SIG-M5 (cell line): ENCODE measurements at regions not wholly inside any gene's neighbourhood (a gene's known extent, or its start where the extent isn't known, plus 50 kb on each side); places are given as distances from the start of the nearest gene placed in this dataset.

ENCODE experiments used
- DNase-seq: peaks from one replicate; lab custom pipeline; 2025; lab: John Stamatoyannopoulos, UW

DNA sequence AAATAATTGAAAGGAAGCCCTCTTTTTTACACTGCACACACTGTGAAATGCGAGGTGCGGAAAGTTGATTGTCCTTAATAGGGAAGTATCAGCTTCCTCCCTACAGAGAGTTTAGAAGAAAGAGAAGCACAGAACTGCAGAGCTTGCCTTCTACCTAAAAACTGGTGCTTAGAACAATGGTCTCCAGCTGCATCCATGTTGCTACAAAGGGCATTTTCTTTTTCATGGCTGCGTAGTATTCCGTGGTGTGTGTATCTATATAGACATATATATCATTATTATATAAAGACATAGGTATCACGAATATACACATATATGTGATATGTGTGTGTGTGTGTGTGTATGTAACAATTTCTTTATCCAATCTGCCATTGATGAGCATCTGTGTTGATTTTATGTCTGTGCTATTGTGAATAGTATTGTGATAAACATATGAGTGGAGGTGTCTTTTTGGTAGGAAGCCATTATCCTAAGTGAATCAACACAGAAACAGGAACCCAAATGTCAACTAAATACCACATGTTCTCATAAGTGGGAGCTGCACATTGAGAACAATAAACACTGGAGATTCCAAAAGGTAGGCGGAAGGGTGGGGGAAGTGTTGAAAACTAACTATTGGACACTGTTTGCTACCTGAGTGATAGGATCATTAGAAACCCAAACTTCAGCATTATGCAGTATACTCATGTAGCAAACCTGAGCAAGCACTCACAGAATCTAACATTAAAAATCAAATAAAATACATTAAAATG, 290.0 kb upstream of the RUNX1 start:
- DNase-seq: no peak

DNA sequence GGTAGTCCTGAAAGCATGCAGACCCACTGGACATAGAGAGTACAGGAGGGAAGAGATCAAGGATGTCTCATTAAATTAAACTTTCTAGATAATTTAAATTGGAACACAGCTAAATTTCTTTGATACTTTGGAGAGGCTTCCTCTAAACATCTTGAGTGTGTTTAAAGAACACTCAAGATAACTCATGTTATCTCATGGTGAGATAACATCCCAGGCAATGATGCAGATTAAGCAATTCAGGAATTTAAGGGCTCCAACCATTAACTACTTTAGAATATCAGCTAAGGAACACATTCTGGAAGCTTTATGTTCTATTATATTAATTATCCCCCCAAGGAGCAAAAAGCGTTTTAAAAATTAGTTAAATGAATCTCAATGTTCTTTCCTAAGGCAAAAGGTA, 289.2 kb upstream of the RUNX1 start:
- DNase-seq: no peak

- no peak for DNase-seq
Observed at GRCh38 chr21:35337573-35337972, 288.5 kb upstream of the RUNX1 start.

- no peak for DNase-seq
Observed at GRCh38 chr21:35336534-35336933, 287.4 kb upstream of the RUNX1 start.

DNA sequence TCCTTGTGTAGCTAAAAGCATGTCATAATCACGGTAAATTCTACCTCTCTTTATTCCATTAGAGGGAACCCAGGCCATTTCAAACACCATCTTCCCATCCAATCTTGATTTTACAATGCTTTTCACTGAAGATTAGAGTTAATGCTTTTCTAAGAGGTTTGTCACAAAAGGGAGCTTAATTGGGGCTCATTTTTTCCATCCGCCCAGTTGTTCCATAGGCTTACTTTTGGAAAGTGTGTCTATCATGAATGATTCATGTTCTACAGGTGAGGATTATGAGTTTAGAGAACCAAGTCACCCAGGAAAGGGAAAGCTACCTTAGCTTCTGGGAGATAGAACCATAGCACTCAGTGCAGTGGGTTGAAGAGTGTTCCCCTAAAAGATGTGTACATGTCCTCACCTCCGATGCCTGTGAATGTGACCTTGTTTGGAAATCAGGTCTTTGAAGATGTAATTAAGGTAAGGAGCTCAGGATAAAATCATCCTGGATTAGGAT, 286.9 kb upstream of the RUNX1 start:
- DNase-seq: no peak

DNA sequence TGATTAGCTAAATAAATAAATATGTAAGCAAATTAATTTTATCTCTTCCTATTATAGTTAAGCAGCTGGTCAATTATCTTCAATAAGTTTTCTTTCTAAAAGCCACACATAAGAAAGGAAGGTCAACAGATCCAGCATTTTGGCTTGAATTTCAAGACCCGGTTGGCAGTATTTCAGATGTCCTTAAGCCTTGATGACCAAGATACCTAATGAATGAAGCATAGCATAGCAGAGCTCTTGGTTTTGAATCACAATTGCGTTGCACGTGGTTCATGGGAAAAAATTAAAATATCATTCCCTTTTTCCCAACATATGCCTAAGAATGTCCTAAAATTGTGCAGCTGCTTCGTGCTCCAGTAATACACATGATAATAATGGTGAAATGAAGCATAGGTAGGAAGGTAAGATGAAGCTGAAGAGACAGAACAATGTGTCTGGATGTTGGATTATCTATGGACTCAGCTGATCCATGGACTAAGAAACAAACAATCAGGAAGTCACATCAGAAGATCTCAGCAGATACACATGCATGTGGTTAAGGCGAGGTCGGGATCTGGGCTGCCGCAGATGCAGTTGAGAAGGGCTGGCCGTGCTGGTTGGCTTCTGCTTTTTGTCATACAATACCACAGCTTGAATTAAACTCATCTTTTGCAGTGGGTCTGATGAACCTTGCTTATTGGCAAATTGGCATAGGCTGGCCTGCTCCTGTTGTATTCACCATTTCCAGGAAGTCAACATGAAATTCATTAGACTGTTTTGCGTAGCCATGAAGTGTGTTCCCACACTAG, 284.9 kb upstream of the RUNX1 start:
- DNase-seq: no peak

- no peak for DNase-seq
Observed at GRCh38 chr21:35332841-35333426, 283.8 kb upstream of the RUNX1 start.

- no peak for DNase-seq
Observed at GRCh38 chr21:35329940-35330660, 281.0 kb upstream of the RUNX1 start.

DNA sequence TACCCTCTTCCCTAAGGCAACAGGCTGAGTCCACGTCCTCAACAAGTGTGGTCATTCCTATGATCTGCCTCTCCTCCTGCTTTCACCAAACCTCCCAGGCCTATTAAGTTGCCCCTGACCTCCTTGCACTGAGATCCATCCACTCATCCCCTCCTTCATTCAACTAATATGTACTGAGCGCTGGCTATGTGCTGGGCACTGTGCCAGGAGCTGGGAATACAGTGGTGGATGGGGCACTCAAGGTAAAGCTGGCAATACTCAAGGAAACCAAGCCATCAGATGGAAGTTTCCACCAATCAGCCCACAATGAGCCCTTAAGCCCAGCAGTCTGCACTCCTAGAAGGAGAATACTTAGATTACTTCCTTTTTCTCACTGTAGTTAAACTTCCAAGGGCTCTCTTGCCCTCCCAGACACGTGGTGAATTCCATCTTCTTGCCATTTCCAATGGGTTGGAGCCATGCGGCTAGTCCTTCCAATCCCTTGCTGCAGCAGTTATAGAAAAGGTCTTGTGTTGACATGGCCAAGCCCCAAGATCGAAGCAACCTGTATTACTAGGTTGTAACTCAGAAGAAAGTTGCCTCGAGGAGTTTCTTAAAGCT, 279.9 kb upstream of the RUNX1 start:
- no peak for DNase-seq

DNA sequence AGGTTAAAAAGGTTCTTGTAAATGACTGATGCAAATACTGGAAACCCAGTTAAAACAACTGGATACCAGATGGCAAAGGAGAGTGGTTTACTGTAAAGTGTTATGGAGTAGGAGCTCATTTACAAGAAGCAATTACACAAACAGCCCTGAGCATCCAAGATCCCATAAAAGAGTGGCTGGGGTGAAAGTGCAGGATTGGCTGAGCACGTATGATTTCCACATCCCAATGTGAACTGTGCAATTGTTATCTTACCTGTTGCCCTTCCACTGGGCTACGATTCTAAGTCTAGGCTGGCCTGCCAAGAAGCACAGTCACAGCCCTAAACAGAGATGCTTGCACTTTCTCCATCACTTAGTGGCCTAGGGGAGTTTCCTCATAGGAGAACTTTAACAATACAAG, 277.6 kb upstream of the RUNX1 start:
- no peak for DNase-seq

DNA sequence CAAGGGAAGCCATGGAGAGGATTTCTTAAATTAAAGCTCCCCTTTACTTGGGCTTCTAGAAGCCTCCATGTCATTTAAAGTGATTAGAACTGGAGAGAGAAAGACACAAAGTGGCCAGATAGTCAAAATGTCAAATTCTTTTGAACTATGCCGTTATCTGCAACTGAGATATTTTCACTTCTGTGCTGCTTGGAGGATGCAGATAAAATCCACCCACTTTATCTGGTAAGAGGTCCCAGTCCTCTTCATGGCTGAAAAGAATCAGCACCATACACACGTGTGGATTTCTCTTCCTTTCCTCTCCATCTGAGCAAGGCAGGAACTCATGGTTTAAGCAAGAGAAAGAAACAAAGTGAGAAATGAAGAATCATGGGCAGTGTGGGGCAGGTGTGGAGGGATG, 276.9 kb upstream of the RUNX1 start:
- DNase-seq: no peak

DNA sequence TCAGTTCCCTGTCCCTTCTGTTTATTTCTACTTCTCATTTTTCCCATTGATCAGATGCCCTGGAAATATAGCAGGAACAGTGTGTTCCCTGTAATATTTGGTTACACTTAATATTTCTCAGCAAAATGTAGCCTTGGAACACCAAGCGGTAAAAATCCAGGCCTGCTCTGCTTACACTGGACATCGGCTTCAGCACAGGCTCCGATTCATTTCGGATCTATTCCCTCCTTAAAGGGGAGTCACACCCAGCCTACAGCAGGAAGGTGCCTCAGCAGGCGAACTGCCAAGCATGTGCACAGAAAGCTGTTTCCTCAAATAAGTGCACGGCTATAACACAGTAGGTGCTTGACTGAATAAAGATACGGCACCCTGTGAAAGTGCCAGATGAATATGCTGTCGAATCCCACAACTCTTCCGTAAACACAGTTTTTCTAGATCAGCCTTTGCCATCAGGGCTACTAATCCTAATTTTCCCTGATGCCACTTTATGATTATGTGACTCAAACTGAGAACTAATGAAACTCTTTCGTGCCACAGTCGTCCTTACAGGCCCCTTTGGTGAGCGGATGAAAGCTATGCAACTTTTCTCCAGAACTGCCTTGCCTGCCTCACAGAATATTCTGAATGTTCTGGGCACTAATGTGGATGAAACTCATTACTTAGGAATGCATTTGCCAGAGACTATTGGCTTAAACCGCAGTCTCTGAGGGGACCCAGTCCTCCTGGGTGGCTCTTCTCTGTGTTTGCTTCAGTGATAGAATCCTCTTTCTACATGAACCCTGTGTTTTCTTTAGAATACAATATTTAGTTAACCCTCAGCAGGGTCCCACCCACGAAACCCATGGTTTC, 275.5 kb upstream of the RUNX1 start:
- DNase-seq: no peak

GRCh38 chr21:35323947-35324346, 274.8 kb upstream of the RUNX1 start:
- DNase-seq: no peak

DNA sequence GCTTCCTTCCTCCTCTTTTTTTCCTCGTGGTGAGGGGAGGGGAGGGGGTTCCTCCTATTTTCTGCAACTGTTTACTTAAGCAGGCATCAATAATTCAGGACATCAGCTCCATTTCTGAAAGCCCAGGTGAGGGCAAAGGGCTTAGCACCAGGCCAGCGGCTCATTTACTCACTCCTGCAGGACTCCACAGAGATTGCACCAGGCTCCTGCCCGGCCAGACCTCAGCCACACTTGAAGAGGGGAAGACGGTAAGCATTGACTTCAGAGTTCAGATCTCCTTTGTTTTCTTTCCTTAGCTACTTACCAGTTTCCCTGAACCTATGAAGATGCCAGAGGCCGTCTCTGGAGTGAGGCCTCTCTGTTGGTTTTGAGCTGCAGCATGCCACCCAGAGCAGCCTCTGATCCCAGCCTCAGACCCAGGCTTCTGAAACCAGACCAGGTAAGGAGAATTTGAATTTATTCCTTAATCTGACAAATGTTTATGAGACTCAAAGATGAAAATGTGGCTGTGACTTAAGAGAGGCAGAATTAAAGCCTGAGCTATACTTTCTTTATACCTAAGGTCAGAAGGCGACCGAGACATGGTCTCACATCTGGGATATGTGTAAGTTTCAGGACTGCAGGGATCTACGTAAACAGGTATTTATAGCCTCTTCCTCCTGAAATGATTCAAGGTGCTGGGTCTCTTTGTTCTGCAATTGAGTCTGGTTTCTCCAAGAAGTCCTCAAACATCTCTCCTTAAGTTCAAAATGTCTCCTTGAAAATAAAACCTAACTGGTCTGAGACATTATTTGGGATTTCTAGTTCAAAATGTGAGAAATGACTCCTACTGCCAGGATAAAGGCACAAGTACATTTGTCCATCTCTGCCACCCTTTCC, 272.5 kb upstream of the RUNX1 start:
- DNase-seq: no peak

GRCh38 chr21:35319684-35320283, 270.7 kb upstream of the RUNX1 start:
- no peak for DNase-seq

DNA sequence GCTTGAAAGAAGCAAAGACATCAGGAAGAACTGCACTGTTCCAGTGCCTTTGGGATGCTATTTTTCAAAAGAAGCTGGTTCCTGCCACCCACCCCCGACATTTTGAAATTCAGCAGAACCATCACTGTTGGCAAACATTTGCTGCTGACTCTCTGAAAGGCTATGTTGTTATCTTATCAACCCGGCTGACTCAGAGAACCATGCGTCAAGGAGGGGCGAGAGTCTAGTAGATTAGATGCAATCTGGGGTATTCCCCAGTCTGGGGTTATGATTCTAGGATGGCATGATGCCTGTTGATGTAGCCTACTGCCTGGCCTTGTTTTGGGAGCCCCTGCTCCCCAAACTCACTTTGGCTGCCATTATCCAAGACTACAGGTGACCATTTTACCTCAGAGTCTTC, 267.8 kb upstream of the RUNX1 start:
- no peak for DNase-seq

DNA sequence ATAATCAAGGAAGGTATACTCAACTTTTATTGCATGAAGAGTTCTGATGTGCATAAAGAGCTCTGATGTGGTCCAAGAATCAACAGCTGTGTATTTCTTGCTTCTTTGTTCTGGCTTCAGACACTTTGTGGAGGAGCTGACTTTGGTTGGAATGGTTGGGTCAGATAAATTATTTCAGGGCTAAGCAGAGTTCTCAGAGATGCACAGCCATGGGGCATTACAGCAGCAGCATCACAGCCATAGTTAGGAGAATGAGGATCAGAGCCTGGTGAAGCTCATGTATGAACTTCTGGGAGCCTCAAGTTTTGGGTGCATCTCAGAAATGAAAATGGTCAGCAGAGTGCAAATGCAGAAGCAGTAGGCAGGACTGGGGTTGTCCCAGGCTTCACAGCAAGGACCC, 267.4 kb upstream of the RUNX1 start:
- no peak for DNase-seq

- no peak for DNase-seq
Observed at GRCh38 chr21:35314857-35315582, 265.9 kb upstream of the RUNX1 start.

DNA sequence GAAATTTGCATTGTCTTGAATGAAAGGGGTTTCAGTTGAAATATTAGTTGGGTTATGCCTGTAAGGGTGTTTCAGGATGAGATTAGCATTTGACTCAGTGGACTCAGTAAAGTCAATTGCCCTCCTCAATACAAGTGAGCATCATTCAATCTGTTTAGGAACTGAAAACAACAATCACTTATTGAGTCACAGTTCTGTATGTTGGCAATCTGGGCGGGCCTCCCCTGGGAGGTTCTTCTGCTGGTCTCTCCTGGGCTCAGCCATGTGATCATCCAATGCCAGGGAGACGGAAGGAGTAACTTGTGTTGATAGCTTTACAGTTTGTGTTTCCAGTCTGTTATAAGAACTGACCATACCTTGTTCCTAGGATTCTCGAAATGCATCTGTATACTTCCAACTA, 262.9 kb upstream of the RUNX1 start:
- no peak for DNase-seq
